Dedifferentiated amniotic fluid mesenchymal stem cell (primary cell): ENCODE measurements at regions not wholly inside any gene's neighbourhood (a gene's known extent, or its start where the extent isn't known, plus 50 kb on each side); places are given as distances from the start of the nearest gene placed in this dataset.
"Not testable (repeated sequence)": the region's sequence is repeated elsewhere in the genome, so short reads cannot be mapped to it uniquely, and the experiment has no call there.

Experiments
- DNase-seq: peaks from one replicate; pipeline ENCODE4 v3.0.0-alpha.2; 2016; ENCODE audit errors: extremely low spot score

GRCh38 chr1:213464786-213465460 lies 413.9 kb downstream of the RPS6KC1 start:
- DNase-seq, result no peak

- DNase-seq, result no peak
Observed at GRCh38 chr1:213466541-213466940, 415.5 kb downstream of the RPS6KC1 start.

GRCh38 chr1:213474054-213474453 lies 423.0 kb downstream of the RPS6KC1 start:
- no peak for DNase-seq

GRCh38 chr1:213481395-213481794 lies 430.4 kb downstream of the RPS6KC1 start:
- no peak for DNase-seq

- DNase-seq, result no peak
Observed at GRCh38 chr1:213484333-213484732, 433.3 kb downstream of the RPS6KC1 start.

GRCh38 chr1:213484758-213485157 lies 433.7 kb downstream of the RPS6KC1 start:
- no peak for DNase-seq

- no peak for DNase-seq
Observed at GRCh38 chr1:213486488-213486887, 435.4 kb downstream of the RPS6KC1 start.

- no peak for DNase-seq
Observed at GRCh38 chr1:213491468-213491867, 440.4 kb downstream of the RPS6KC1 start.

- no peak for DNase-seq
Observed at GRCh38 chr1:213492161-213493041, 441.4 kb downstream of the RPS6KC1 start.

- DNase-seq, result no peak
Observed at GRCh38 chr1:213499444-213499843, 448.4 kb downstream of the RPS6KC1 start.

GRCh38 chr1:213507472-213508223 lies 456.6 kb downstream of the RPS6KC1 start:
- no peak for DNase-seq

GRCh38 chr1:213511173-213511572 lies 460.1 kb downstream of the RPS6KC1 start:
- DNase-seq, result no peak

- DNase-seq, result no peak
Observed at GRCh38 chr1:213512316-213512715, 461.3 kb downstream of the RPS6KC1 start.

- no peak for DNase-seq
Observed at GRCh38 chr1:213513006-213513405, 462.0 kb downstream of the RPS6KC1 start.

GRCh38 chr1:213514408-213515179 lies 463.6 kb downstream of the RPS6KC1 start:
- DNase-seq, result not testable (repeated sequence)

GRCh38 chr1:213519098-213519497 lies 468.1 kb downstream of the RPS6KC1 start:
- no peak for DNase-seq

- no peak for DNase-seq
Observed at GRCh38 chr1:213521206-213521605, 466.6 kb upstream of the PROX1 start.

- no peak for DNase-seq
Observed at GRCh38 chr1:213523781-213524398, 463.9 kb upstream of the PROX1 start.

- DNase-seq, result no peak
Observed at GRCh38 chr1:213526306-213526705, 461.5 kb upstream of the PROX1 start.

- DNase-seq, result no peak
Observed at GRCh38 chr1:213530611-213531320, 457.0 kb upstream of the PROX1 start.
